ENCODE measurements at regions not wholly inside any gene's neighbourhood (a gene's known extent, or its start where the extent isn't known, plus 50 kb on each side); places are given as distances from the start of the nearest gene placed in this dataset.
A peak's percentile ranks its signal among the peaks of the same experiment; 100 is the strongest.
"Not testable (repeated sequence)": the region's sequence is repeated elsewhere in the genome, so short reads cannot be mapped to it uniquely, and the experiment has no call there.

GRCh38 chr1:113269168-113269963, 120.9 kb upstream of the MAGI3 start:
- DNase-seq: no peak

GRCh38 chr1:113271039-113271438, 119.3 kb upstream of the MAGI3 start:
- DNase-seq: no peak

GRCh38 chr1:113275083-113275482, 115.2 kb upstream of the MAGI3 start:
- DNase-seq: no peak

- DNase-seq: no peak
Observed at GRCh38 chr1:113275691-113276090, 114.6 kb upstream of the MAGI3 start.

- no peak for DNase-seq
Observed at GRCh38 chr1:113276507-113276906, 113.8 kb upstream of the MAGI3 start.

GRCh38 chr1:113278371-113278770, 111.9 kb upstream of the MAGI3 start:
- DNase-seq: no peak

GRCh38 chr1:113278777-113279176, 111.5 kb upstream of the MAGI3 start:
- DNase-seq: no peak

- no peak for DNase-seq
Observed at GRCh38 chr1:113279776-113280391, 110.4 kb upstream of the MAGI3 start.

GRCh38 chr1:113280581-113280980, 109.7 kb upstream of the MAGI3 start:
- no peak for DNase-seq

GRCh38 chr1:113281550-113281949, 108.8 kb upstream of the MAGI3 start:
- no peak for DNase-seq

- no peak for DNase-seq
Observed at GRCh38 chr1:113282008-113282892, 108.1 kb upstream of the MAGI3 start.

GRCh38 chr1:113282893-113283285, 107.4 kb upstream of the MAGI3 start:
- no peak for DNase-seq

- no peak for DNase-seq
Observed at GRCh38 chr1:113283914-113284313, 106.4 kb upstream of the MAGI3 start.

- DNase-seq: no peak
Observed at GRCh38 chr1:113286156-113286555, 104.2 kb upstream of the MAGI3 start.

- no peak for DNase-seq
Observed at GRCh38 chr1:113291777-113292602, 98.3 kb upstream of the MAGI3 start.

GRCh38 chr1:113292603-113293255, 97.6 kb upstream of the MAGI3 start:
- no peak for DNase-seq

- DNase-seq: no peak
Observed at GRCh38 chr1:113293256-113293626, 97.1 kb upstream of the MAGI3 start.

GRCh38 chr1:113297749-113298148, 92.6 kb upstream of the MAGI3 start:
- DNase-seq: no peak

- no peak for DNase-seq
Observed at GRCh38 chr1:113298941-113299340, 91.4 kb upstream of the MAGI3 start.

- no peak for DNase-seq
Observed at GRCh38 chr1:113302636-113303035, 87.7 kb upstream of the MAGI3 start.

GRCh38 chr1:113303267-113303666, 87.0 kb upstream of the MAGI3 start:
- DNase-seq: peak; percentile 16

GRCh38 chr1:113305029-113305428, 85.3 kb upstream of the MAGI3 start:
- not testable (repeated sequence) for DNase-seq

All from MV-4-11 (cell line).